ENCODE measurements at regions not wholly inside any gene's neighbourhood (a gene's known extent, or its start where the extent isn't known, plus 50 kb on each side); places are given as distances from the start of the nearest gene placed in this dataset.

DNA sequence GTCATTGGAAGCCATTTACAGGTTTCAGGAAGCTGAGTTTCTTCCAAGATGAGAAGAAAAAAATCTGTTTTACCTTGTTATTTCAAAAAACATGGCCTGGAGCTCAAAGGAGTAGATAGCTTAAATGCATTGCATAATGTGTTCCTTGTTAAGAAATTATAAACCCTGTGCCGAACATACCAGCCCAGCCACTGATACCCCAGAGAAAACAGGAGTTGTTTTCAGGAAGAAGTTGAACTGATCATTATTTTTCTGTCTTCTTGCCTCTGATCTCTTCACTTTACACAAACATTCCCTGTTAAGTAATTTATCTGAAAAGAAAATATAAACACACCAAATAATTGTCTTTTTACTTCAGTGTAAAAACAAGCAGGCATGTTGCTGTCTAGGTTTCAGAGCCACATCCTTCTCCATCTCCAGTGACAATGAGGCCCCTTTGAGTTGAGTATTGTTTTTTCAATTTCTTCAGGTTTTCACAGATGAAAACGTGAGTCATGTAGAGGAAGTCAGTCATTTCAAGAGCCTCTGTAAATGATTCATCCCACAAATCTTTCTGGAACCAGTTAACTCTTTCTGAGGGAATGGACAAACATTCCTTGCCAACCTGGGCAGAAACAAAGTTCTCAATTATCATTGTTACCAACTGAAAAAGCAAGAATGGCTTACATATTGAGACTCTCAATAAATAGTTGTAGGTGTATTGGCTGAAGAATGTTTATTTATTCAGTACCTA lies 244.2 kb downstream of the IPMK start:
- Histone ChIP-seq H3K9ac (no peak overlapping the region), H3K4me3 (IDR thresholded peaks at IDR 0.05; ENCODE audit: insufficient read depth, low read depth, low read length) (no peak overlapping the region), H3K27ac (no peak overlapping the region)

DNA sequence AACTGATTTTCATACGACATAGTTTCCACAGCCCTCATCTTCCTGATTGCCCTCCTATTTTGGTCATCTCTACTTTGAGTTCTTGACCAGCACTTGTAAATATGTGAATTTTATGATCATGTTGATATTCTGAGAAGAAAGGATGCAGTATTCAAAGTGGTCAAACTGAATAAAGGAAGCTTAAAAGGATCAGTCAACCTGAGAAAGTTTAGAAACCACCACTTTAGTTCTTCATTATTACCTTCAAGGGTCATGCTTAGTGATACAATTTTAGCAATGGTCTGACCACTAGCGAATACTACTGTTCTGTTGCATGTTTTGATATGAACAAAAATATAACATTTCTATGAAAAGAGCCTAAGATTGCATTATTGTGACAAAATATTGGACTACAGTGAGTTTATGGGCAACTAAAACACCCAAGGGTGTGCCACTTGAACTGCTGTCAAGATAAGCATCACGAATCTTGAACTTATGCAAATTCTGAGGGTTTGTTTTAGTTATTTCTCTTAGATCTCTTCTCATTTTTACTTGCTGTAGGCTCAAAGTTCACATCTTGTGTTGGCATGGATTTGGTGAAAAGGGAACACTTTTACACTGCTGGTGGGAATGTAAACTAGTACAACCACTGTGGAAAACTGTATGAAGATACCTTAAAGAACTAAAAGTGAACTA lies 247.7 kb downstream of the IPMK start:
- no peaks in the 10 kb centered on the region for H4K20me1 ChIP-seq (ENCODE audit: insufficient read depth)
- TF ChIP-seq, protein P1, sequence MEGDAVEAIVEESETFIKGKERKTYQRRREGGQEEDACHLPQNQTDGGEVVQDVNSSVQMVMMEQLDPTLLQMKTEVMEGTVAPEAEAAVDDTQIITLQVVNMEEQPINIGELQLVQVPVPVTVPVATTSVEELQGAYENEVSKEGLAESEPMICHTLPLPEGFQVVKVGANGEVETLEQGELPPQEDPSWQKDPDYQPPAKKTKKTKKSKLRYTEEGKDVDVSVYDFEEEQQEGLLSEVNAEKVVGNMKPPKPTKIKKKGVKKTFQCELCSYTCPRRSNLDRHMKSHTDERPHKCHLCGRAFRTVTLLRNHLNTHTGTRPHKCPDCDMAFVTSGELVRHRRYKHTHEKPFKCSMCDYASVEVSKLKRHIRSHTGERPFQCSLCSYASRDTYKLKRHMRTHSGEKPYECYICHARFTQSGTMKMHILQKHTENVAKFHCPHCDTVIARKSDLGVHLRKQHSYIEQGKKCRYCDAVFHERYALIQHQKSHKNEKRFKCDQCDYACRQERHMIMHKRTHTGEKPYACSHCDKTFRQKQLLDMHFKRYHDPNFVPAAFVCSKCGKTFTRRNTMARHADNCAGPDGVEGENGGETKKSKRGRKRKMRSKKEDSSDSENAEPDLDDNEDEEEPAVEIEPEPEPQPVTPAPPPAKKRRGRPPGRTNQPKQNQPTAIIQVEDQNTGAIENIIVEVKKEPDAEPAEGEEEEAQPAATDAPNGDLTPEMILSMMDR (conservative IDR thresholded peaks at IDR 0.05; ENCODE audit: low read depth, low read length): no peak
- H3K4me3 ChIP-seq (IDR thresholded peaks at IDR 0.05; ENCODE audit: insufficient read depth, low read depth, low read length): no peak overlapping the region
- H3K79me2 ChIP-seq (ENCODE audit: insufficient read depth, low read depth): no peaks in the 10 kb centered on the region
- no peak overlapping the region for H3K4me2 ChIP-seq
- H3K9ac ChIP-seq: no peak overlapping the region
- H3K27ac ChIP-seq: no peak overlapping the region
- H3K4me1 ChIP-seq (ENCODE audit: low read depth, poor library complexity, severe bottlenecking): no peaks in the 10 kb centered on the region
- H3K27me3 ChIP-seq (ENCODE audit: insufficient read depth, low read depth): no peaks in the 10 kb centered on the region
- no peak overlapping the region for H2AFZ ChIP-seq (ENCODE audit: low read depth)
- no peaks in the 10 kb centered on the region for H3K36me3 ChIP-seq (ENCODE audit: insufficient read depth)

More for the DNA sequence above, 244.2 kb downstream of the IPMK start:
- no peak overlapping the region for H3K4me2 ChIP-seq
- no peaks in the 10 kb centered on the region for H4K20me1 ChIP-seq (ENCODE audit: insufficient read depth)
- H3K36me3 ChIP-seq (ENCODE audit: insufficient read depth): no peaks in the 10 kb centered on the region
- TF ChIP-seq, protein P1 (conservative IDR thresholded peaks at IDR 0.05; ENCODE audit: low read depth, low read length): no peak
- no peaks in the 10 kb centered on the region for H3K79me2 ChIP-seq (ENCODE audit: insufficient read depth, low read depth)
- no peaks in the 10 kb centered on the region for H3K4me1 ChIP-seq (ENCODE audit: low read depth, poor library complexity, severe bottlenecking)
- no peak overlapping the region for H2AFZ ChIP-seq (ENCODE audit: low read depth)
- no peaks in the 10 kb centered on the region for H3K27me3 ChIP-seq (ENCODE audit: insufficient read depth, low read depth)

DNA sequence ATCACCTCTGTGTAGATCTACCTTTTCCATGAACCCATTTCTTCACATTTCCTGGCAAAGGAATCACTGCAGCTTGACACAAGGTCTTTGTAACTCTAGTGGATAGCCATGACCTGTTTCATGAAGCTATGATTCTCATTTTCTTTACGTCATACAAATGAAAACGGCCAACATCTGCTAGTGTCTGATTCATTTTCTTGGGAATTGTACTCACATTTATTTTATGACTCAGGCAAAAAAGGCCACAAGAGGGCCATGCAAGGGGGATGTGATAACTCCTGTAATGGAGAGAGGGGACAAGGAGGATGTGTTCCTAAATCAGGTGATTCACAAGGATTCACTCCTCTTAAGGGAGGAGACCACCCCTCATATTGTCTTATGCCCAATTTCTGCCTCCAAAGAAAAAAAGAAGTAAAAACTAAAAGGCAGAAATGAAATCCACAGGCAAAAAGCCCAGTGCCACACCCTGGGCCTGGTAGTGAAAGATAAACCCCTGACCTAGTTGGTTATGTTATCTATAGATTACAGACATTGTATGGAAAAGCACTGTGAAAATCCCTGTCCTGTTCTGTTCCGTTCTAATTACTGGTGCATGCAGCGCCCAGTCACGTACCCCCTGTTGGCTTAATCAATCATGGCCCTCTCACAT lies 249.9 kb downstream of the IPMK start:
- Histone ChIP-seq H3K27me3 (ENCODE audit: insufficient read depth, low read depth) (no peaks in the 10 kb centered on the region), H3K4me3 (IDR thresholded peaks at IDR 0.05; ENCODE audit: insufficient read depth, low read depth, low read length) (no peak overlapping the region), H3K36me3 (ENCODE audit: insufficient read depth) (no peaks in the 10 kb centered on the region), H3K4me2 (no peak overlapping the region), H3K79me2 (ENCODE audit: insufficient read depth, low read depth) (no peaks in the 10 kb centered on the region), H2AFZ (ENCODE audit: low read depth) (no peak overlapping the region), H3K27ac (no peak overlapping the region), H4K20me1 (ENCODE audit: insufficient read depth) (no peaks in the 10 kb centered on the region), H3K9ac (no peak overlapping the region), H3K4me1 (ENCODE audit: low read depth, poor library complexity, severe bottlenecking) (no peaks in the 10 kb centered on the region)
- TF ChIP-seq, protein P1 (conservative IDR thresholded peaks at IDR 0.05; ENCODE audit: low read depth, low read length): no peak

DNA sequence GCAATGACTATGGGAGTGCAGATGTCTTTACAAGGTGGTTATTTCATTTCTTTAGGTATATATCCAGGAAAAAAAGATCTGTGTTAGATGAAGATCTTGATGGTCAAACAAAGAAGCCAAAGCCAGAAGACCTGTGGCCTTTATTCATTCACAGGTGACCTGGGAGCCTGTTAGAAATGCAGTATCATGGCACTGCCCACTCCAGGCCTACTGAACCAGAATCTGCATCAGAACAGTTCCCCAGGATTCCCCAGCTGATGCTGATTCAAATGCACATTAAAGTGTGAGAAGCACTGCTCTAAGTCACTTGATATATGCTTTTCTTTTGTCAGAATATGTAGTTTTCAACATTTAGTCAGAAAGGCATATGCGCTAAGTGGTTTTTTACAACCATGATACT lies 251.1 kb downstream of the IPMK start:
- Histone ChIP-seq H3K9ac (no peak overlapping the region), H3K79me2 (ENCODE audit: insufficient read depth, low read depth) (no peaks in the 10 kb centered on the region), H3K36me3 (ENCODE audit: insufficient read depth) (no peaks in the 10 kb centered on the region), H3K27me3 (ENCODE audit: insufficient read depth, low read depth) (no peaks in the 10 kb centered on the region), H3K4me3 (IDR thresholded peaks at IDR 0.05; ENCODE audit: insufficient read depth, low read depth, low read length) (no peak overlapping the region), H4K20me1 (ENCODE audit: insufficient read depth) (no peaks in the 10 kb centered on the region), H3K4me1 (ENCODE audit: low read depth, poor library complexity, severe bottlenecking) (no peaks in the 10 kb centered on the region), H3K4me2 (no peak overlapping the region), H2AFZ (ENCODE audit: low read depth) (no peak overlapping the region), H3K27ac (no peak overlapping the region)
- TF ChIP-seq, protein P1 (conservative IDR thresholded peaks at IDR 0.05; ENCODE audit: low read depth, low read length): no peak

All from KMS-11 (cell line).